Urothelium cell line (cell line): ENCODE measurements at regions not wholly inside any gene's neighbourhood (a gene's known extent, or its start where the extent isn't known, plus 50 kb on each side); places are given as distances from the start of the nearest gene placed in this dataset.

Experiments
- DNase-seq: peaks from one replicate; pipeline ENCODE4 v3.0.0; 2011; ENCODE audit warnings: low spot score, mixed read lengths
- FAIRE-seq: peaks from 2 replicates; lab custom pipeline; 2011; peaks lifted over from hg19 to GRCh38; lab: Jason Lieb, UNC

- FAIRE-seq (no peak), DNase-seq (no peak)
These were observed 232.6 kb upstream of the POU3F1 start for GRCh38 chr1:38279148-38279547.

- FAIRE-seq (no peak), DNase-seq (no peak)
These were observed 231.1 kb upstream of the POU3F1 start for GRCh38 chr1:38277646-38278045.

- DNase-seq (no peak), FAIRE-seq (no peak)
These were observed 229.4 kb upstream of the POU3F1 start for GRCh38 chr1:38275960-38276359.

GRCh38 chr1:38274974-38275373 lies 228.4 kb upstream of the POU3F1 start:
- DNase-seq (no peak), FAIRE-seq (no peak)

GRCh38 chr1:38273196-38273804 lies 226.7 kb upstream of the POU3F1 start:
- DNase-seq, result no peak
- FAIRE-seq, result no peak

- DNase-seq (no peak), FAIRE-seq (no peak)
These were observed 225.9 kb upstream of the POU3F1 start for GRCh38 chr1:38272515-38272914.

- no peak for FAIRE-seq
- DNase-seq, result no peak
These were observed 224.4 kb upstream of the POU3F1 start for GRCh38 chr1:38270849-38271633.

GRCh38 chr1:38269923-38270848 lies 223.6 kb upstream of the POU3F1 start:
- no peak for FAIRE-seq
- no peak for DNase-seq

- FAIRE-seq, result no peak
These were observed 221.6 kb upstream of the POU3F1 start for GRCh38 chr1:38268226-38268625.

GRCh38 chr1:38267037-38268036 lies 220.7 kb upstream of the POU3F1 start:
- no peak for DNase-seq

More at GRCh38 chr1:38268226-38268625, 221.6 kb upstream of the POU3F1 start:
- no peak for DNase-seq

GRCh38 chr1:38266197-38266520 lies 219.6 kb upstream of the POU3F1 start:
- no peak for DNase-seq
- FAIRE-seq, result no peak

More at GRCh38 chr1:38267037-38268036, 220.7 kb upstream of the POU3F1 start:
- FAIRE-seq, result no peak

GRCh38 chr1:38265293-38266196 lies 219.0 kb upstream of the POU3F1 start:
- no peak for FAIRE-seq
- DNase-seq, result no peak

GRCh38 chr1:38263438-38263837 lies 216.8 kb upstream of the POU3F1 start:
- no peak for FAIRE-seq
- DNase-seq, result no peak

- FAIRE-seq (no peak), DNase-seq (no peak)
These were observed 215.0 kb upstream of the POU3F1 start for GRCh38 chr1:38261574-38261973.

- FAIRE-seq, result no peak
- DNase-seq, result no peak
These were observed 211.6 kb upstream of the POU3F1 start for GRCh38 chr1:38258085-38258627.

GRCh38 chr1:38257374-38257773 lies 210.8 kb upstream of the POU3F1 start:
- FAIRE-seq (no peak), DNase-seq (no peak)

GRCh38 chr1:38256072-38256471 lies 209.5 kb upstream of the POU3F1 start:
- no peak for DNase-seq
- FAIRE-seq, result no peak

- FAIRE-seq (no peak), DNase-seq (no peak)
These were observed 206.7 kb upstream of the POU3F1 start for GRCh38 chr1:38253314-38253713.

GRCh38 chr1:38250356-38250755 lies 203.8 kb upstream of the POU3F1 start:
- no peak for FAIRE-seq
- no peak for DNase-seq
